ENCODE measurements at regions not wholly inside any gene's neighbourhood (a gene's known extent, or its start where the extent isn't known, plus 50 kb on each side); places are given as distances from the start of the nearest gene placed in this dataset.

DNA sequence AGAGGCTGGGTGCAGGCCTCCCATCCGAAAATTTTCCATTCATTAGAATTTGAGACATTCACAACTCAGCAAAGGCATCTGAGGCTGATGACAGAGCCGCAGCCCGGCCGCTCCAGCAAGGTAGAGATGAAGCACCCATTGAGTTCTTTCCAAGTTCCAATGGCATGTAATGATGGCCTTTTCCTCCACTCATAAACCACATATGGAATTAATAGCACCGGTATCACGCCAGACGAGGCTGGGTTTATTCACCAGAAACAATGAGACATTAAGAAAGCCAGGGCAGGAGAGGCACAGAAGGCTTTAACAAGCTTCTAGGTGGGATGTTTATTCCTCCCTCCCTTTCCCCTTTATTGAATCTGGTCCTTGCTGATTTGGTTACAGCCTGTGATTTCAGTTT lies 534.4 kb downstream of the MN1 start:
- TF ChIP-seq, protein P1, sequence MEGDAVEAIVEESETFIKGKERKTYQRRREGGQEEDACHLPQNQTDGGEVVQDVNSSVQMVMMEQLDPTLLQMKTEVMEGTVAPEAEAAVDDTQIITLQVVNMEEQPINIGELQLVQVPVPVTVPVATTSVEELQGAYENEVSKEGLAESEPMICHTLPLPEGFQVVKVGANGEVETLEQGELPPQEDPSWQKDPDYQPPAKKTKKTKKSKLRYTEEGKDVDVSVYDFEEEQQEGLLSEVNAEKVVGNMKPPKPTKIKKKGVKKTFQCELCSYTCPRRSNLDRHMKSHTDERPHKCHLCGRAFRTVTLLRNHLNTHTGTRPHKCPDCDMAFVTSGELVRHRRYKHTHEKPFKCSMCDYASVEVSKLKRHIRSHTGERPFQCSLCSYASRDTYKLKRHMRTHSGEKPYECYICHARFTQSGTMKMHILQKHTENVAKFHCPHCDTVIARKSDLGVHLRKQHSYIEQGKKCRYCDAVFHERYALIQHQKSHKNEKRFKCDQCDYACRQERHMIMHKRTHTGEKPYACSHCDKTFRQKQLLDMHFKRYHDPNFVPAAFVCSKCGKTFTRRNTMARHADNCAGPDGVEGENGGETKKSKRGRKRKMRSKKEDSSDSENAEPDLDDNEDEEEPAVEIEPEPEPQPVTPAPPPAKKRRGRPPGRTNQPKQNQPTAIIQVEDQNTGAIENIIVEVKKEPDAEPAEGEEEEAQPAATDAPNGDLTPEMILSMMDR (conservative IDR thresholded peaks at IDR 0.05; ENCODE audit: control insufficient read depth, insufficient read depth, low read depth, low read length), result no peak
- H3K4me3 ChIP-seq (ENCODE audit: control insufficient read depth, low read depth, low read length), result no peak overlapping the region
- no peak for DNase-seq (ENCODE audit: low read depth)

DNA sequence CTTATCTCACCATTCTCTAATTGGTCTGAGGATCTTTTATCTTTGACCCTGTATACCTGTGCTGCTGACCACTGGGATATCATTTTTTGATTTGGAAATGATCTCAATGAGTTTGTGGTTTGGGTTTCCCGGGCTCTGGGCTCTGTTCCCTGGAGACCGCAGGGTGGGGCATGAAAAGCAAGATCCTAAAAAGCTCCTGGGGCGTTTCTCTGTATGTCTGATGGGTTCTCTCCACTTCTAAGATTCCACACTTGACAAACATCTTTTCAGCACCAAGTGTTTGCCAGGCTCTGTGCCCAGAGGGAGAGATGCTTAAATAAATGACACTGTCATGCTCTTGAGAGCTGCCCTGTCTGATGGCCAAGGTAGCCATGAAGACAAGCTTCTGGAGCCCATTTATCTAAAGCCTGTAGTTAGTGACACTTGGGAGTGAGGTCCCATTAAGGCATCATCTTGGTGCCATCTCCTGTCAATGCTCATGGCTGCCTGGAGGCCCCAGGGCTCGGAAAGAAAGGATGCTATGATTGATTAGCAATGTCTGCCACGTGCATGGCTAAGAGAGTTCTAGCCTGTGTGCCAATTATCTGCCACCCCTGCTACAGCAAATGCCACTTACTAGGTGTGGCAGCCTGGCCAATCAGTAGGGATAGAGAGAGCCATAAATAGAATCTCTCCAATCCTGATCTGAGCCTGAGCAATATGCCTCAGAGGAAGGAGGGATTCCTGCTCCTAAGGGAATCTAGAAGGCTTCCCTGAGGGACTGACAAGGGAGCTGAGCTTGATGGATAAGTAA lies 531.6 kb downstream of the MN1 start:
- DNase-seq (ENCODE audit: low read depth), result no peak
- TF ChIP-seq, protein P1 (conservative IDR thresholded peaks at IDR 0.05; ENCODE audit: control insufficient read depth, insufficient read depth, low read depth, low read length), result no peak
- H3K4me3 ChIP-seq (ENCODE audit: control insufficient read depth, low read depth, low read length), result no peak overlapping the region

DNA sequence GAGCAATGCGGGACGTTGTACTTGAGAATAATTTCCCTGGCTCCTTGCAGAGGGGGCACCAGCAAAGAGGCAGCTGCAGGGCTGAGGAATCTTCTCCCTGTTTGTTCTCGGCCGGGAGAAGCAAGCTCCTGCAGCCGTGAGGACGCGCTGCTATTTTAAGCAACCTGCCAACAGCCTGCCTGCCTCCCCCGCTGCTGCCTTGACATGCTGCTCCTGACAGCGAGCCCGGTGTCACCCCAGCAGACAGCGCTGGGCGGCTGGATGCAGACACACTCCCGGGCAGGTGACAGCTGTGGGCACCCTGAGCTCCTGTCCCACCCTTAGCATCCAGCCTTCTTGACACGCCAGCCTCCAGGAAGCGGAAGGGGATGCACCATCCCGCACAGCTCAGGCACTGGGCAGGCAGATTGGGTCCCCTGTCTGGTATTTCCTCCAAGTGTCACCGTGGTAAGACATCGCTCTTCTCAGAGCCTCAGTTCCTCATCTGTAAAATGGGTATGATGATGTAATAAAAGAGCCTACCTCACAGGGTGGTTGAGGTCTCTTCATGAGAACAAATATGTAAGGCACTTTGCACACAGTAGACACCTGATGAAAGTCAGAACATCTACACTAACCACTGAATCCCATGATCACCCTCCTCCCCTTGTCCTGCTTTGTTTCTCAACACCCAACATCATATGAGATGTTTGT lies 530.6 kb downstream of the MN1 start:
- no peak overlapping the region for H3K4me3 ChIP-seq (ENCODE audit: control insufficient read depth, low read depth, low read length)
- TF ChIP-seq, protein P1 (conservative IDR thresholded peaks at IDR 0.05; ENCODE audit: control insufficient read depth, insufficient read depth, low read depth, low read length), result no peak
- DNase-seq (ENCODE audit: low read depth), result no peak

- no peak for DNase-seq (ENCODE audit: low read depth)
- TF ChIP-seq, protein P1 (conservative IDR thresholded peaks at IDR 0.05; ENCODE audit: control insufficient read depth, insufficient read depth, low read depth, low read length), result no peak
- no peak overlapping the region for H3K4me3 ChIP-seq (ENCODE audit: control insufficient read depth, low read depth, low read length)
These were observed 528.1 kb downstream of the MN1 start for GRCh38 chr22:27273436-27273835.

DNA sequence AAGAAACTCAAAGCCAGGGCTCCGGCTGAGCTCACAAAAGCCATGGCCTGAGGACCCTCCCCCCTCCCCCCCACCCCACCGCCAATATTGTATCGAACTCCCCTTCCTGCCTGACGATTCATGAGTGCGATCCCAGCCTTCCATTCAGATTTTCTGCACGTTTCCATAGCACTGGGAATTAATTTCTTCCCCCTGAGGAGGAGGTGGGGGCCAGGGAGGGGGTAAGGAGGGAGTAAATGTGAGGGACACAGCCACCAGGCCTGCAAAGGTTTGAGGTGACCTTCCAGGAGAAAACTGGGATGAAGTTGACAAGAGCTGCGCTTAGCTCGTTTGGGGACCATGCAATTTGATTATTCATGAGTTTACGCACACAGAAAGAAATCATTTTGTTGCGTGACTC lies 527.7 kb downstream of the MN1 start:
- no peak overlapping the region for H3K4me3 ChIP-seq (ENCODE audit: control insufficient read depth, low read depth, low read length)
- TF ChIP-seq, protein P1 (conservative IDR thresholded peaks at IDR 0.05; ENCODE audit: control insufficient read depth, insufficient read depth, low read depth, low read length), result no peak
- DNase-seq (ENCODE audit: low read depth), result no peak

DNA sequence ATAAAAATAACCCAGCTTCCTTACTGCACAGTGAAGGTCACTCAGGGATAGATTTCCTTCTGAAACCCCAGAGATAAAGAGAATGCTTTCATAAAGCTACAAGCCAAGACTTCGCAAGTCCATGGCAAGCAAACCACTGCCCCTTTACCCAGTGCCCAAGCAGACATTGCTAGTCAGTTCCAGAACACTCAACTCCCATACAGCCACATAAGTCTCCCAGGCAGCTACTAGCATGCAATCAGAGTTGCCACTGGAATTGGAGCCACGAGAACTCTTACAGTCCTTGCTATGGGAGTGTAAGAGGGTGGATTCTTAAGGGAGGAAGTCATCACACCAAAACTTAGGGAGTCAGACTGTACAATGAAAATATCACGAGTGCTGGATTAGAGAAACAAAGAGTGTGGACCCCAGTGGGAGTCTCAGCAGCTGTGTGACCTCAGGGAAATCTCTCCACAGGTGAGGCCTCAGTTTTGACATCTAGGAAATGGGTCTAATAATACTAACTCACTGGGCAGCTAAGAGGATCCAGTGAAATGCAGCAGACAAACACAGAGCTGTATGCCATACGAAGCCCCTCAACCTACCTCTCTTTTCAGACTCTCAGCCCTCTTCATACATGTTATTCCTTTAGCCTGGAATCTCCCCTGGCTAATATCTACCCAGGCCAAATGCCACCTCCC lies 526.6 kb downstream of the MN1 start:
- DNase-seq (ENCODE audit: low read depth), result no peak
- no peak overlapping the region for H3K4me3 ChIP-seq (ENCODE audit: control insufficient read depth, low read depth, low read length)
- TF ChIP-seq, protein P1 (conservative IDR thresholded peaks at IDR 0.05; ENCODE audit: control insufficient read depth, insufficient read depth, low read depth, low read length), result no peak

All from fibroblast of mammary gland (primary cell).